Brain microvascular endothelial cell (primary cell): ENCODE measurements at regions not wholly inside any gene's neighbourhood (a gene's known extent, or its start where the extent isn't known, plus 50 kb on each side); places are given as distances from the start of the nearest gene placed in this dataset.

Source experiments
- DNase-seq: peaks from one replicate; pipeline ENCODE4 v3.0.0-alpha.2; 2020
- H3K27ac ChIP-seq: fragments of 250-450 bp; sonication (Bioruptor Pico); 2 replicates; pipeline ENCODE4 v1.5.1; 2020; ENCODE audit warnings: mild to moderate bottlenecking, moderate library complexity
- H3K27me3 ChIP-seq: fragments of 250-450 bp; sonication (Bioruptor Pico); replicated peaks from 2 replicates; pipeline ENCODE4 v1.5.1; 2020; ENCODE audit warnings: mild to moderate bottlenecking
- H3K36me3 ChIP-seq: fragments of 250-450 bp; sonication (Bioruptor Pico); replicated peaks from 2 replicates; pipeline ENCODE4 v1.5.1; 2020; ENCODE audit warnings: mild to moderate bottlenecking
- H3K4me3 ChIP-seq: 2 replicates; pipeline ENCODE4 v1.5.1; 2011; ENCODE audit warnings: low read depth, mild to moderate bottlenecking, control low read depth, low read length, moderate library complexity
- CTCF ChIP-seq: IDR thresholded peaks from 2 replicates; pipeline ENCODE4 v1.5.1; 2011; ENCODE audit warnings: low read depth, mild to moderate bottlenecking, moderate library complexity, low read length, control low read depth, inconsistent platforms; ENCODE audit errors: missing control alignments
- in situ Hi-C: cut with HindIII; loops from 2 replicates; pipeline ENCODE4 v1.10.0; 2017; ENCODE audit warnings: low sequenced_read_pairs, low pct_ligation_motif_present

- no peak overlapping the region for H3K4me3 ChIP-seq
- DNase-seq: no peak
- H3K27me3 ChIP-seq: no peaks in the 10 kb centered on the region
- no peak overlapping the region for H3K27ac ChIP-seq
- H3K36me3 ChIP-seq: no peaks in the 10 kb centered on the region
- TF ChIP-seq CTCF: no peak
- in situ Hi-C loops: no loop called here
Observed at GRCh38 chr1:147822292-147822691, 61.9 kb upstream of the GJA5 start.

- Histone ChIP-seq H3K27me3 (no peaks in the 10 kb centered on the region), H3K27ac (no peak overlapping the region), H3K36me3 (no peaks in the 10 kb centered on the region), H3K4me3 (no peak overlapping the region)
- in situ Hi-C loops: no loop called here
- TF ChIP-seq CTCF: no peak
- no peak for DNase-seq
Observed at GRCh38 chr1:147824001-147824400, 63.6 kb upstream of the GJA5 start.

GRCh38 chr1:147824798-147825197, 64.4 kb upstream of the GJA5 start:
- no peaks in the 10 kb centered on the region for H3K27me3 ChIP-seq
- no peak for TF ChIP-seq CTCF
- no peak overlapping the region for H3K4me3 ChIP-seq
- H3K36me3 ChIP-seq: no peaks in the 10 kb centered on the region
- H3K27ac ChIP-seq: no peak overlapping the region
- in situ Hi-C loops: no loop called here
- no peak for DNase-seq

GRCh38 chr1:147825586-147825985, 65.2 kb upstream of the GJA5 start:
- DNase-seq: no peak
- no peak for TF ChIP-seq CTCF
- Histone ChIP-seq H3K36me3 (no peaks in the 10 kb centered on the region), H3K27me3 (no peaks in the 10 kb centered on the region), H3K27ac (no peak overlapping the region), H3K4me3 (no peak overlapping the region)
- in situ Hi-C loops: no loop called here

GRCh38 chr1:147826259-147826658, 65.9 kb upstream of the GJA5 start:
- Histone ChIP-seq H3K27me3 (no peaks in the 10 kb centered on the region), H3K36me3 (no peaks in the 10 kb centered on the region), H3K27ac (no peak overlapping the region), H3K4me3 (no peak overlapping the region)
- in situ Hi-C loops: no loop called here
- TF ChIP-seq CTCF: no peak
- no peak for DNase-seq

GRCh38 chr1:147833231-147833860, 69.2 kb upstream of the GJA8 start:
- in situ Hi-C loops: no loop called here
- Histone ChIP-seq H3K27ac (no peak overlapping the region), H3K4me3 (no peak overlapping the region), H3K27me3 (no peaks in the 10 kb centered on the region), H3K36me3 (no peaks in the 10 kb centered on the region)
- TF ChIP-seq CTCF: no peak
- DNase-seq: no peak
